Ectodermal cell (in vitro differentiated cells): ENCODE measurements at regions not wholly inside any gene's neighbourhood (a gene's known extent, or its start where the extent isn't known, plus 50 kb on each side); places are given as distances from the start of the nearest gene placed in this dataset.
"Not testable (repeated sequence)": the region's sequence is repeated elsewhere in the genome, so short reads cannot be mapped to it uniquely, and the experiment has no call there.

Experiments
- H3K27ac ChIP-seq: 2 replicates; pipeline ENCODE4 v1.7.0; 2013; ENCODE audit warnings: mild to moderate bottlenecking, low read depth, low read length; ENCODE audit not compliant: insufficient read depth, poor library complexity, severe bottlenecking
- H3K27me3 ChIP-seq: 2 replicates; pipeline ENCODE4 v1.7.0; 2013; ENCODE audit warnings: mild to moderate bottlenecking, low read length; ENCODE audit not compliant: insufficient read depth, control insufficient read depth, poor library complexity, severe bottlenecking
- H3K36me3 ChIP-seq: one replicate; pipeline ENCODE4 v1.7.0; 2013; ENCODE audit warnings: low read length; ENCODE audit not compliant: control insufficient read depth, insufficient read depth
- H3K4me1 ChIP-seq: one replicate; pipeline ENCODE4 v1.7.0; 2013; ENCODE audit warnings: low read length; ENCODE audit not compliant: control insufficient read depth, insufficient read depth
- H3K4me3 ChIP-seq: 2 replicates; pipeline ENCODE4 v1.7.0; 2013; ENCODE audit warnings: low read depth, low read length, control low read depth; ENCODE audit not compliant: insufficient read depth
- H3K9me3 ChIP-seq: 2 replicates; pipeline ENCODE4 v1.7.0; 2013; ENCODE audit warnings: mild to moderate bottlenecking, low read length, moderate library complexity; ENCODE audit not compliant: control insufficient read depth
- WGBS, 2 experiments: methylation state at CpG; one replicate each; pipeline ENCODE4 v1.1.7; 2013; ENCODE audit warnings: missing lambda C conversion rate in 2 of 2; 5-methylcytosine and 5-hydroxymethylcytosine counted together

DNA sequence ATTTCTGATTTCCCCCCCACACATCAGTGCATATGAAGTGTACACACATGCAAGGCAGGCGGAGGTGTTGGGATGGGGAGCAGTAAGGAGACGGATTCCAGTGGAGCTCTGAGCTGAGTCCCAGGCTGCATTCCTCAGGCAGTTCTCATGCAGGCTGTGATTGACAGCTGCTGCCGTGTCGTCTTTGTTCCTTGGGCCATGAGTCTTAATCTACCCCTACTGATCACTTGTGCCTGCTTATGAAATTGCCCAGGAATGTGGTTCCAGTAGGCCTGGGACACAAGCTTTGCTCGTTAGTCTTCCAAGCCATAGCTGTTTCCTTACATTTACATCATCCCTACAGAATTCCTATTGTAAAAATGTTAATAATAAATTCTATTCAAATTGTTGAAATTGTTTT is 1241.9 kb downstream of the UQCRFS1 start:
- Histone ChIP-seq H3K4me3 (no peak overlapping the region), H3K9me3 (no peaks in the 10 kb centered on the region), H3K36me3 (no peaks in the 10 kb centered on the region), H3K27ac (peak overlapping the region; percentile 22), H3K27me3 (no peaks in the 10 kb centered on the region), H3K4me1 (peaks cover 13% of the 10 kb centered on the region)
- 23 to 26% methylated on average over 5 of the region's 5 CpGs for WGBS, 2 experiments

DNA sequence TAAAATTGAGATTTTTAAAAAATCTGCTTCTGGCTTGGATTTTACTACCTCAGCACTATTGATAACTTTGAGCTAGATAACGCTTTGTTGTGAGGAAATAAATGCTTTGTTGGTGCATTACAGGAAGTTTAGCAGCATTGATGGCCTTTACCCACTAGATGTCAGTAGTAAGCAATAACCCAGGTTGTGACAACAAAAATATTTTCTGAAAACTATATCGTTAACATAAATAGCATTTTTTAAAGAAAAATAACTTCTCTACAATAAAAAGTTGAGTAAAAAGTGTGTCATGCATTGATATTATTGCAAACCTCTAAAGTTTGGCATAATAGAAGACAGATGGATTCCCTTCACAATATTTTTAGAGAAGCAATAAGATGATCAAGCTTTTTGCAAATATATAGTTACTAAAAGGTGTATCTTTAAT is 1246.5 kb downstream of the UQCRFS1 start:
- H3K4me1 ChIP-seq = peaks cover 3% of the 10 kb centered on the region
- no peak overlapping the region for H3K27ac ChIP-seq
- 50 to 86% methylated on average over 1 of the region's 2 CpGs for WGBS, 2 experiments
- no peaks in the 10 kb centered on the region for H3K9me3 ChIP-seq
- H3K4me3 ChIP-seq = no peak overlapping the region
- H3K36me3 ChIP-seq = no peaks in the 10 kb centered on the region
- no peaks in the 10 kb centered on the region for H3K27me3 ChIP-seq

DNA sequence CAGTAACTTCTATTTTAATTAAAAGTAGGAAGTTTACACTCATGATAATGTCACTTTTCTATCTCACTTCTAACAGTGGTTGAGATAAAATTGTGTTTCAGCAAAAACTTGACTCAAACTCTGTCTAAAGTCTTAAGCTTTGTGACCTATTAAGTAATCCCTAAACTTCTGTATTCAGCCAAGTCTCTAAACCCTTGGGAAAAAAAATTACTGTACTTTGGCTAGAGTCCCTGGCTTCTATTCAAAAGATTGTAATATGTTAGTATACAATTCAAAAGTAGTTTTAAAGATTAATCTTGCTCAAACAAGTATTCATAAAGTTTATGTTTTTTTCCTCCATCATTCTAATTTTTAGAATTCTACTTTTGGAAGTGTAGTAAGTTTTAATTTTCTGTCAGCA is 1248.8 kb downstream of the UQCRFS1 start:
- no peak overlapping the region for H3K27ac ChIP-seq
- H3K9me3 ChIP-seq = no peaks in the 10 kb centered on the region
- no peaks in the 10 kb centered on the region for H3K4me1 ChIP-seq
- no peak overlapping the region for H3K4me3 ChIP-seq
- no peaks in the 10 kb centered on the region for H3K36me3 ChIP-seq
- no peaks in the 10 kb centered on the region for H3K27me3 ChIP-seq

DNA sequence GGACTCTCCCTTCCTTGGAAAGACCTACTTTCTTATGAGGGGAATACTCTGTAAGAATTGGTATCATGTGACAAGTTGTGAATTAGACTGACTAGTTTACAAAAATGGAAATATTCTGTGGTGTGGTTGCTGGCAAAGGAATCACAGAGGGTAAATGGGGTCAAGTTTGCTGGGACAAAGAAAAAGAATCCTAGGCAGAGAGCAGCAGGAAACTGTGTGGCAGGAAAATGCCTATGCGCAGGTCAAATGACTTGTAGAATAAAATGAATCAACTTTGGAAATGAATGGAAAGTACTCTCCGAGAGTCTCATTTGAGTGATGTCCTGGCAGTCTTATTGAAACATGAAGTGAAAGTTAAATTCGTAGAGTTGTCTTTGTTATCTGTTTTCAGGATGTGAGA is 1250.7 kb downstream of the UQCRFS1 start:
- H3K9me3 ChIP-seq = no peaks in the 10 kb centered on the region
- no peaks in the 10 kb centered on the region for H3K36me3 ChIP-seq
- WGBS, 2 experiments = 55 to 61% methylated on average over 3 of the region's 3 CpGs
- H3K4me3 ChIP-seq = no peak overlapping the region
- H3K4me1 ChIP-seq = no peaks in the 10 kb centered on the region
- H3K27me3 ChIP-seq = no peaks in the 10 kb centered on the region
- no peak overlapping the region for H3K27ac ChIP-seq

DNA sequence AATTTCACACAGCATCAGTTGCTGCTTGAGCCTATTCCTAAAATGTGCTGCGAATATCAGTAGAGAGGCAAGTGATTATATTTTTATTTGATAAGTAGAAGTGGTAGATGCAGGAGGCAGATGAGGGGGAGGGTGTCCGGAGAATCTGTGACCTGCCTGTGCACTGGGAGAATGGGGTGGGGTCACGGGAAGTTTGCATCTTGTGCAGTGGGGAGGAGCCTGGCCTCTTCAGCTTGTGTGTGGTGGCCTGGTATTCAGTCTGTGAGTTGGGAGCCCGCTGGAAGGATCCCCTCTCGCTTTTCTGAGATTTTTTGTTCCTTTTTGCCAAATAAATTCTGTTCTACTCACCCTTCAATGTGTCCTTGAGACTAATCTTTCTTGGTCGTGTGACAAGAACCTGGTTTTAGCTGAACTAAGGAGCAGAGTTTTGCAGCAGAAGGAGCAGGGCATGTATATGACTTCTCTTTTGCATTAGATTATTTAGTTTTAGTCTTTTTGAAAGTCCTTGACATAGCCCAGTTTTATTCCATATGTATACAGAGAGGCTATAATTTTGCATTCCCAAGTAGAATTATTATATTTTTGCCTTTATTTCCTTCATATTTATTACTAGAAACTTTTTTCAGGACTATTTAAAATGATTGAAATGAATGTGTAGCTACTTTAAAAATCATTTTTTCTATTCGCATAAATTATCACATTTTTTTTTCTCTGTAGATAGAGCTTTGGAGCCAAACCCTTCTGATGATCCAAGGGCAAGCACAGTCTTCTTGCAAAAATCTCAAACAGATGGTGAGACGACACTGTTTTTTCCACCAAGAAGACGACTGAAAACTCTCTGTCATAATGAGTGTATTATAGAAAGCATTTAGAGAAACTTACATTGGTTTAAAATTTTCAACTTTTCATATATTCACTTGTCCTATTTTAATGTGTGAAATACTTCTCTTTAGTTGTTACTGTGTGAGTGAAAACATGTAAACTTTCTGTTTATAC is 1257.2 kb downstream of the UQCRFS1 start:
- Histone ChIP-seq H3K27ac (no peak overlapping the region), H3K4me3 (no peak overlapping the region), H3K27me3 (no peaks in the 10 kb centered on the region), H3K36me3 (no peaks in the 10 kb centered on the region), H3K4me1 (no peaks in the 10 kb centered on the region), H3K9me3 (no peaks in the 10 kb centered on the region)
- WGBS, 2 experiments = 85 to 86% methylated on average over 7 to 9 of the region's 9 CpGs

DNA sequence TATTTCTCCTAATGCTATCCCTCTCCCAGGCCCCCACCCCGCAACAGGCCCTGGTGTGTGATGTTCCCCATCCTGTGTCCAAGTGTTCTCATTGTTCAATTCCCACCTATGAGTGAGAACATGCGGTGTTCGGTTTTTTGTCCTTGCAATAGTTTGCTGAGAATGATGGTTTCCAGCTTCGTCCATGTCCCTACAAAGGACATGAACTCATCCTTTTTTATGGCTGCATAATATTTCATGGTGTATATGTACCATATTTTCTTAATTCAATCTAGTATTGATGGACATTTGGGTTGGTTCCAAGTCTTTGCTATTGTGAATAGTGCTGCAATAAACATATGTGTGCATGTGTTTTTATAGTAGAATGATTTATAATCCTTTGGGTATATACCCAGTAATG is 1270.3 kb downstream of the UQCRFS1 start:
- H3K27me3 ChIP-seq, H3K4me1 ChIP-seq, H3K4me3 ChIP-seq, H3K36me3 ChIP-seq, H3K27ac ChIP-seq, H3K9me3 ChIP-seq: not testable (repeated sequence)
- 84 to 88% methylated on average over 1 of the region's 4 CpGs for WGBS, 2 experiments

DNA sequence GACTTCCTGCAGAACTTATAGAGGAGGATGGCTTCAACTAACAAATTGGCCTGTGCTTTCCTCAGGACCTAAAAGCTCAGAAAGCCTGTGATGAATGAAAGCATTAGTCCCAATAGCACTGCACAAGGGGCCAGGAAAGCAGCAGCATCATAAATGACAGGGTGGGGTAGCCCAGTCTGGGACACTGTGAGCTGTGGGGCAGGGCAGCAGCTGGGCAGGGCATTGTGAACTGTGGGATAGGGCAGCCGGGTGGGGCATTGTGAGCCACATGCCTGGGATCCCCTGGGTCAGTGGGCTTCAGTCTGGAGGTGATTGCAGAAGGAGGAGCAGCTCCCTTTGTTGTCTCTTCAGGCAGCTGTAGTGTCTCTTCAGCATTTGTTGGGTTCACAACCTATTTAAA is 1276.8 kb downstream of the UQCRFS1 start:
- Histone ChIP-seq H3K27ac (no peak overlapping the region), H3K4me3 (no peak overlapping the region), H3K4me1 (no peaks in the 10 kb centered on the region), H3K27me3 (no peaks in the 10 kb centered on the region), H3K9me3 (no peaks in the 10 kb centered on the region), H3K36me3 (no peaks in the 10 kb centered on the region)
- 63 to 74% methylated on average over 1 of the region's 1 CpG for WGBS, 2 experiments

DNA sequence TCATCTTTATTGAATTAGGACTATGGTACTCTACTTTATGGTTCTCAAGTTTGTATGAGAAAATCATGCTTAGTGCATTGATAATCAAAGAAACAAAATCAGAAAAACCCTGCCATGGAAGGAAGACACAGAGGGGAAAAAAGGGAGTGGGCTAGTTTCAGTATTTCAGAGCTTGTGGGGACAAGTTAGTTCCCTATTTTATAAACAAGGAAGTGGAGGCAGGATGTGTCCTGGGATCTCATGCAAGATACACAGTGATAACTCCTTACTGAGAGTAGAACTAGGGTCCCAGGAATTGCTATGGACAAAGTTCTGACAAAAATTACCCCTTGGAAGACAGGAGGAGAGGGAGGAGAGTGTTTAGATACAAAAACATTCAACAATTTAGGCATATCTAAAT is 1277.3 kb downstream of the UQCRFS1 start:
- Histone ChIP-seq H3K36me3 (no peaks in the 10 kb centered on the region), H3K9me3 (no peaks in the 10 kb centered on the region), H3K27me3 (no peaks in the 10 kb centered on the region), H3K4me1 (no peaks in the 10 kb centered on the region), H3K4me3 (no peak overlapping the region), H3K27ac (no peak overlapping the region)

DNA sequence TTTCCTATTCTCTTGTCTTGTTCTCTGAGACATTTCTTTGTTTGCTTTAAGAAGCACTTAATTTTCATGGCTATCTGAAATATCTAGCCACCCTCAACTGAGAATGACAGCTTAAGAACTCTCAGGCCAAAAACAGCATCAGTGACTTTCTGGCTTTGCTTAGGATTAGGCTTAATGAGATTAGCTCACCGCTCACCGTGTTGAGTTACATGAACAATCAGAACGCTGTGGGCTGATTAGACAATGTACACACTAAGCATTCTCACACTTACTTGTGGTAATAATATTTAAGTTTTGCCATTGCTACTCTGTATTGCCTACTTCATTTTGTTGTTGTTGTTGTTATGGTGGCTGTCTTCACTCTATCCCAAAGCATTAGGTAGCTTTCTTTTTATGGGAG is 1283.6 kb downstream of the UQCRFS1 start:
- WGBS, 2 experiments = 67 to 86% methylated on average over 3 of the region's 3 CpGs

DNA sequence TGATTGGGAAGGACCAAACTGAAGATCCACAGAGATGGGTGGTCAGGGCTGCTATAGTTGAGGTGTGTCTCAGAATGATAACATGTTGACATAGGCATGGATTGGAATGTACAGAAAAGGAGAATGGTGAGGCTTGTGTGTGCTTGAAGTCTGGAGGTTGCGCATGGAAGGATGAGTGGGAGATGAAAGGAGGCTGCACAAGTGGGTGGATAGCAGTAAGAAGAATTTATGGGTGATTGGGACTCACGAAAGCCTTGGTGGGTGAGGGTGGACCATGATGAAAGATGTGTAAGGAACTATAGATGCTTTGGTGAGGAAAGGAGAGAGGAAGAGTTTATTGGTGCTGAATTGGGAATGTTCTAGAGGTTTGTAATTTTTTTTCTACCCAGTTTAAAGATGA is 1287.7 kb downstream of the UQCRFS1 start:
- H3K4me1 ChIP-seq = no peaks in the 10 kb centered on the region
- H3K36me3 ChIP-seq = no peaks in the 10 kb centered on the region
- H3K9me3 ChIP-seq = no peaks in the 10 kb centered on the region
- 83% methylated on average over 2 of the region's 2 CpGs for WGBS, 2 experiments
- no peaks in the 10 kb centered on the region for H3K27me3 ChIP-seq
- no peak overlapping the region for H3K4me3 ChIP-seq
- no peak overlapping the region for H3K27ac ChIP-seq

More for the DNA sequence above, 1283.6 kb downstream of the UQCRFS1 start:
- Histone ChIP-seq H3K4me1 (no peaks in the 10 kb centered on the region), H3K4me3 (no peak overlapping the region), H3K36me3 (no peaks in the 10 kb centered on the region), H3K9me3 (no peaks in the 10 kb centered on the region), H3K27ac (no peak overlapping the region), H3K27me3 (no peaks in the 10 kb centered on the region)
